D341Med (cell line): ENCODE measurements at regions not wholly inside any gene's neighbourhood (a gene's known extent, or its start where the extent isn't known, plus 50 kb on each side); places are given as distances from the start of the nearest gene placed in this dataset.
A peak's percentile ranks its signal among the peaks of the same experiment; 100 is the strongest.
"Not testable (repeated sequence)": the region's sequence is repeated elsewhere in the genome, so short reads cannot be mapped to it uniquely, and the experiment has no call there.

Experiments
- DNase-seq: peaks from one replicate; pipeline ENCODE4 v3.0.0; 2012; ENCODE audit warnings: low spot score

DNA sequence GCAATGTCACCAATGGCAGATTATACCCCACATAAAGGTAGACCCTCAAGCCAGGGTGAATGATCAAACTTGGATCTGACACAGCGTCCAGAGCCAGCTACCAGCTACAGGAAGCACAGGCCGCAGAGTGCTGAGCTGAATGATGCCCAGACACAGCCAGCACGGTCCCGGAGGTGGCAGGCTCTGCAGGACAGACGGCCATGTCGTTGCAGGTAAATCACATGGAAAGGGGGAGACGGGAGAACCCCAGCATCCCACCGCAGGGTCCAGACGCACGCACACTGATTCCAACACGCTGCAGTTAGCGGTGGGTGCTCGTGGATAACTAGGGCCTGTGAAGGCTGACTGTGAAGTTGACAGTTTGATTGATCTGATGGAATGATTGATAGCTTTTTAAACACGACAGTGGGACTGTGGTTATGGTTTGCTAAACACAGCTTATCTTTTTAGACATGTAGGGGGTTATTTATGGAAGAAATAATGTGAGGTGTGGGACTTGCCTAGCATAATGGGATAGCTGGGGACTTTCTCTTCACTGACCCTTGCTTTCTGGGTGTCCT is 228.5 kb downstream of the ERMARD start:
- DNase-seq = no peak

DNA sequence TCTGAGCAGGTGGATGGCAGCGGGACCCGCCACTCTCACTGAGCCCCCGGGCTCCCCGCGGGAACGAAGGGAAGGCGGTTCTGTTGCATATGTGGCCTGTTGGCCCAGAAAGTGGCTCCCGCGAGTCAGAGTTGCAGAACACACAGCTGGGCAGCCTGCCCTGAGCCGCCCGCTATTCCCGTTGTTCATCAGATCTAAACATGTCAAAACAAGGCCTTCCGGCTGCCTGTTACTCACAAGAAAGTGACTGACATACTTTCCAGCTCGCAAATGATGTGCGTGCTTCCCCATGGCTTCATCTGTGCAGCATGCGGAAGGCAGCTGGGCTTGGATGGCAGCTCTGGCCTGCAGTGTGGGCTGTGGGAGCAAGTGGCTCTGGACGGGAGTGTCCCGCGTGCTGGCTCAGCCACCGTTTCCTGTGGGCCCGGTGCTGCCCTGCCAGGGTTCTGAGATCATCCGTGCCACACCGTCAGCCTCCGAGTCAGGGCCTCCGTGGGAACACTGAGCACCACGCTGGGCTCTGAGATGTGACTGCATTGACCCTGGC is 227.3 kb downstream of the ERMARD start:
- no peak for DNase-seq

DNA sequence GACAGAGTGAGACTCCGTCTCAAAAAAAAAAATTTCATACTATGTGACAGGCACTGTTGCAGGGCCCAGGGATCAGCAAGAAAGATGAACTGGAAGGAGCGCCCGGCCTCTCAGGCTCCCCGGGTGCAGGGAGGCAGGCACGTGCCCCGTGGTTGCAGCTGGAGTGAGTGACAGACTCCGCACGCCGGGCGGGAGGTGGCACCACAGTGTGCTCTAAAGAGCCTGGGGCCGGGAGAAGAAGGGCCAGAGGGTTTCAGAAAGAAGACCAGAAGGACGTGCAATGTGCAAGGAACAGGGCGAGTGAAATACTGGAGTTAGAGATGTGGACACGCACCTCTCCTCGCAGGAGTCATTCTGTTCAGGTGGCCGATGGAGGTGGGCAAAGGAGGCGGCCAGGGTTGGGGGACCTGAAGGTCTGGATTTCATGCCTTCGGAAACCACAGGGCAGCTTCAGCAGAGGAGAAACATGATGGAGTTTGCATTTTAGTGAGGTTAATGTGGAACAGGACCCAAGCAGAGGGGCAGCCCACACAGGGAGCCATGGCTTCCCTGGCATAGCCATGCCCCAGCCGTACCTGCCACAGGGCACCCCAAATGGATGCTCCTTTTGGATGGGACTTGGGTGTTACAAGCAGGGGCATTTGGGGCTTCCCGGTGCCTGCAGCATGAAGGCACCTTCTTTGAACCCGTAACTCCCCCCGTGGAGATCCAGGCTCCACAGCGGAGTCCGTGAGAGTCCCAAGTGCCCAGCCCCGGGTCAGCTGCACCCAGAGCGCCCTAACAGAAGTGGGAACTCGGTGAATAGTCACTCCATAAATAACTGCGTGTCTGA is 226.2 kb downstream of the ERMARD start:
- no peak for DNase-seq

DNA sequence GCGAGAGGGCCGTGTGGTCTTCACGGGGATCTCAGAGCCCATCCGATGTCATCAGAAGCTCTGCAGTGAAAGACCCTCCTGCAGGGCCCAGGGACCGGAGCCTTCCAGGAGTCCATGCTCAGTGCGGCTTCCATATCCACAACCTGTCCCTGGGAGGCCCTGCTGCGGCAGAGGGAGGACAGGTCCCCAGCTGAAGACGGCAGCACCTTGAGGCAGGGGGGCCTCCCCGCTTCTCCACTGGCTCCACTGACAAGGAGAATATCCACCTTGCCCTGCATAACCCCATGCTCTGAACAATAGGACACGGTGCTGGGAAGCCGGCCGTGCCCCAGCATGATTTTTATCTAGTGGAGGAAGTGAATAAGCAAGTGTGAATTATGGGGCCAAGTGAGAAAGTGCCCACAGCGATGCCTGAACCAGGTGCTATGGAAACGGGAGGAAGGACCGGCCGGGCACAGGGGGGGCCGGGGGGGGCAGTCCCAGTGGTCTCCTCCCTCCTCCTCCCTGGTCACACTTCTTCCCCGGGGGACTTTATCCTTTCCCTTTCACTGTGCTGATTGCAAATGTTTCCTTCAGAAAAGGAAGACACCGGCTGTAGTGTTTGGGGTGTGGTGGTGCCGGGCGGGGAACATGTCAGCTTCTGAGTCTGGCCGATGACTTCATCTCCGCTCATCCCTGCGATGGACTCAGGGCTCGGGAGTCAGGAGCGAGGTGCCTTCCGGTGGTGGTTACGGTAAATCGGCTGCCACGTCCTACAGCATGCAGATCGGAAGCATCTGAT is 225.1 kb downstream of the ERMARD start:
- DNase-seq = no peak

DNA sequence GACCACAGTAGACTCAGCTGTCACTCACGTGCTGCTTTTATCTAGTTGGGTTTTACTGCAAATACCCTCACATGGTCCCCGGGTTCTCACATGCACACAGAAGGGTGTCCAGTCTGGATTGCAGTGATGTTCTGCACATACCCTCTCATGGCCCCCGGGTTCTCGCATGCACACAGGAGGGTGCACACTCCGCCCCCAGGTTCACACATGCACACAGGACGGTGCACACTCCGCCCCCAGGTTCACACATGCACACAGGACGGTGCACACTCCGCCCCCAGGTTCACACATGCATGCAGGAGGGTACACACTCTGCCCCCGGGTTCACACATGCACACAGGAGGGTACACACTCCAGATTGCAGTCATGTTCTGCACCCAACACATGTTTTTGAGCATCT is 224.3 kb downstream of the ERMARD start:
- DNase-seq = no peak

DNA sequence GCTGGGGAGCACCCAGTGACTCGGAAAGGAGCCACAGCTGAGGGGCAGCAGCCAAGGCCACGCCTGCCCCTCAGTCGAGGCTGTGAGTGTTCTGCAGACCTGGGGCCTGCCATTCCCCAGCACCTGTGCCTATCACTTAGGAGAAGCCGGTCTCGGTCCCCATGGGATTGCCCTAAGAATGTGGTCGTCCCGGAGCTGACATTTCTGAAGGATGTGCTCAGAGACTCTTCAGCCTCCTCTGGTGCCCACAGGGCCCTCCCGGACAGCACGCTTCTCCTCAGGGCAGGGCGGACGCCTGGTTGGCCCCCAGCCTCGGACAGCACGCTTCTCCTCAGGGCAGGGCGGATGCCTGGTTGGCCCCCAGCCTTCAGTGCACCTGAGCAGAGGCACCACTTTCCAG is 223.9 kb downstream of the ERMARD start:
- DNase-seq = no peak

DNA sequence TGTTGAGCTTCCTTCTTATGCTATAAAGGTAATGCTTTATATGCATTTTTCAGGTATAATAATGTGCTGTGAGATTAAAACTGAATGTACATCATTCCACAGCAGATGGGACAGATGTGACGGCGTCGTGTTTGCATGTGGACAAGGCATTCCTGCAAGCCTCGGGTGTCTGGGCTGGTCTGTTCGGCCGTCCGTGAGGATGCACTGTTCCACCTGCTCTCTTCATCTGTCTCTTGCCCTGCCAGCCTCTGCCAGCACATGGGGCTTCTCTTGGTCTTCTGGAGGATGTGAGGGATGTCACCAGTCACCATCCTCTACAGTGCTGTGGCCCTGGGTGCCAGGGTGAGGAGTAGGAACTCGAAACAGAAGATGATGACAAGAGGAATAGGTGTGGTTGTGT is 223.2 kb downstream of the ERMARD start:
- DNase-seq = no peak

DNA sequence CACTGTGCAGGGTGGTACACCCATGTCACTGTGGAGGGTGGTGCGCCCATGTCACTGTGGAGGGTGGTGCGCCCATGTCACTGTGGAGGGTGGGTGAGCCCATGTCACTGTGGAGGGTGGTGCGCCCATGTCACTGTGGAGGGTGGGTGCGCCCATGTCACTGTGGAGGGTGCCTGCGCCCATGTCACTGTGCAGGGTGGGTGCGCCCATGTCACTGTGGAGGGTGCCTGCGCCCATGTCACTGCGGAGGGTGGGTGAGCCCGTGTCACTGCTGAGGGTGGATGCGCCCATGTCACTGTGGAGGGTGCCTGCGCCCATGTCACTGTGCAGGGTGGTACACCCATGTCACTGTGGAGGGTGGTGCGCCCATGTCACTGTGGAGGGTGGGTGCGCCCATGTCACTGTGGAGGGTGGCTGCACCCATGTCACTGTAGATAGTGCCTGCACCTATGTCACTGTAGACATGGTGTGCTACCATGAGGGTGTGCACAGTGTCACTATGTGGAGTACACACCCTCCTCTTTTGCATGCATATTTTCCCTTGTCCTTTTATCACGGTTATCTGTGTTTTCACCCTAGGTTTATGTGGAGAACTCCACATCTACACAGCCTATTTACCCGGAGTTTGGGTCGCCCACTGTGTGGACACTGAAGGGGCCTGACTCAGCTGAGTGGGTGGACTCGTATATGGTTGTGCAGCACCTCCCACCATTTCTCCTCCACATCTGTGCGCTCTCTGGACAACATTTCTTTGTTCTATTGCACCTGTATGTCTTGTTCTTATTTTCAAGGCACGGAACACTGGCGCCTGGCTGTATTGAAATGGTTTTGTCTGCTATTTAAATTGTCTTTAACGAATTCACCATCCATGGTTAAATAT is 222.4 kb downstream of the ERMARD start:
- not testable (repeated sequence) for DNase-seq

DNA sequence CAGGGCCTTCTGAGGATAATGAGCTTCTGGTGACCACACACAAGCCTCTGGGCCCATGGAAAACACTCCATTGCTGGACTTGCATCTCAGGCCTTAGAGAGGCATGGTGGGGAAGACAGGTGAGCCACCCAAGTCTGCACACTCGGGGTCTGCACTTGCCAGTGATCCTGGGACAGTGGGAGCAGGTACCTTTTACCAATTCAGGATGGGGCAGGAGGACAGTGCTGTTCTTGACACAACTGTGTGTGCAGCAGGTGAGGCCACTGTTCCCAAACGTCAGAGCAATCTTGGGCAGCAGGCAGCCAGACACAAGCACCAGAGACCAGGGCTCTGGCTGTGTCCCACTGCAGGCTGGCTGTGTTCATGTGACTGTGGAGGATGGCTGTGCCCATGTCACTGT is 221.3 kb downstream of the ERMARD start:
- DNase-seq = no peak

DNA sequence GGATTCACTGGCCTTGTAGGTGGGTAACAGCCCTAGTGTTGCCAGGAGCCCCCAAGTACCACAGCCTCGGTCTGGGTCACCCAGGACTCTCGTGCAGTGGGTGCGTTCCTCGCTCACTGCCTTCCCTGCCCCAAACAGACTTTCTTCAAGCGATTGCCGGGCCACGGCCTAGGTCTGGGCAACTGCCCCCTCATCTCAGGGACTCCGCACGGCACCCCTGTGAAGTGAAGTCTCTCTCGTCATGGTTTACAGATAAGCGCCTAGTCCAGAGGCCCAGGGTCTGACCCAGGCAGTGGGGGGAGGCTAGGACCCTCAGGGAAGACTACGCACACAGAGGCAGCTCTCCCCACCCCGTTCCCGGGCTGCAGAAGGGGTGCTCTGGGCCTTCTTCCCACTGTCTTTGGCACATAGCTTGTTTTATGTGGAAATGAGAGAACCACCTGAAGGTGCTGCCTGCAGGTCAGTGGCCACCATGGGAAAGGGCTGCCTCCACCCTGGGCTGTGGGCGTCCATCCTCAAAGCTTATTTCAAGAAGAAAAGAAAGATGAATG is 220.8 kb downstream of the ERMARD start:
- no peak for DNase-seq

DNA sequence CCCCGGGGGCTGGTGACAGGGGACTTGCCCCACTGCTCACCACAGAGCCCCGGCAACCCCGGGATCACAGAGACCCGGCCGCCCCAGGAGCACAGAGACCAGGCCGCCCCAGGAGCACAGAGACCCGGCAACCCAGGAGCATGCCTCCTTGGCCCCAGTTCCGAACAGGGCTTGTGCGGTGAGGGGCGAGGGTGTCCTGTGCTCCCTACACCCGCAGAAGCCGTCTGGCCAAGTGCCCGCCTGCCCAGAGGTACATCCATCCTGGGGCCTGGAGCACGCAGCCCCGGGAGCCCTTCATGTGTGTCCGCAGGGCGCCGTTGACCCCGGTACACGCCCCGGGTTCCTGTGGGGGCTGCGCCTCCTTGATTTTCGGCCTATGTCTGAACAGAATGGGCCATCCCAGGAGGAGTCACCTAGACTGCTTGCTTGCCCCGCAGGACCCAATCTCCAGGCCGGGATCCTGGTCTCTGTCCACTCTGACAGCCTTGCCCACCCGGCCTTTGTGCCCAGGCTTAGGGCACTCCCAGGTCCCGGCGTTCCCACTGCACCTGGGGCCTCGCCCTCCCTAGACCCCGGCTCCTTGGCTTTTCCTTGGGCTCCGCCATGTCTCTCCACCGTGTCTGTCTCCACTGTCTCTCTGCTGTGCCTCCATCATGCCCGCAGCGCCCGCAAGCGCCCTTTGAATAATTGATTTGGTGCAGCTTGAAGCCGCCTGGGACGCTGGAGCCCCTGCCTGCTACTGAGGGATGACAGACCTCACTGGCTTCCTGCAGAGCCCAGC is 219.8 kb downstream of the ERMARD start:
- peak; percentile 5 for DNase-seq

DNA sequence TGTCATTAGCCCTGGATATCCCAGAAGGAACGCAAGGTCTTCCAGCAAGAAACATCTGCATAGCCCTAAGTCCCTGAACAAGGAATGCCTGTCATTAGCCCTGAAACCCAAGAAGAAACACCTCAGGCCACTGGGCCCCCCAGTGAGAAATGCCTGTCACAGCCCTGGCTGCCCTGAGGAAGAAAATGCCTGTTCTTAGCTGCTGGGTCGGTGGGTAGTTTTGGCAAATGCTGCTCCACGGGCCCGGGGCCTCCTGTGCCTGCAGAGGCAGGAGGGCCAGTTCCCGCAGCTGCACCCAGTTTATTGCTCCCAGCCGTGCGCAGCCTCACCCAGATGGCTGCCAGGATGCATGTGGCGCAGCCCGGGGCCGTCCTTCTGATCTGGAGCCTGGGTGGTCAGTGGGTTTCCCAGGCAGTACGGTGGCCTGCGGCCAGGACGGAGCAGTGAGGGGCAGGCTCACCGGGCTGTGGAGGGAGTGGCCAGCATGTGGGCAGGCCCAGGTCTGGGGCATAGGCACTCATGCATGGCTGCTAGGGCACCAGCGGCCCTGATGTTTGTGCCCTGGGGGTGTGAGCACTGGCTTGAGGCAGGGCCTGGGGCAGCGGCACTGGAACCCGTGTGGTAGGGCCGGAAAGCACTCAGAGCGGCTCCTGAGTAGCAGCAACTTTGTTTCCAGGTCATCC is 219.0 kb downstream of the ERMARD start:
- DNase-seq = peak; percentile 19

DNA sequence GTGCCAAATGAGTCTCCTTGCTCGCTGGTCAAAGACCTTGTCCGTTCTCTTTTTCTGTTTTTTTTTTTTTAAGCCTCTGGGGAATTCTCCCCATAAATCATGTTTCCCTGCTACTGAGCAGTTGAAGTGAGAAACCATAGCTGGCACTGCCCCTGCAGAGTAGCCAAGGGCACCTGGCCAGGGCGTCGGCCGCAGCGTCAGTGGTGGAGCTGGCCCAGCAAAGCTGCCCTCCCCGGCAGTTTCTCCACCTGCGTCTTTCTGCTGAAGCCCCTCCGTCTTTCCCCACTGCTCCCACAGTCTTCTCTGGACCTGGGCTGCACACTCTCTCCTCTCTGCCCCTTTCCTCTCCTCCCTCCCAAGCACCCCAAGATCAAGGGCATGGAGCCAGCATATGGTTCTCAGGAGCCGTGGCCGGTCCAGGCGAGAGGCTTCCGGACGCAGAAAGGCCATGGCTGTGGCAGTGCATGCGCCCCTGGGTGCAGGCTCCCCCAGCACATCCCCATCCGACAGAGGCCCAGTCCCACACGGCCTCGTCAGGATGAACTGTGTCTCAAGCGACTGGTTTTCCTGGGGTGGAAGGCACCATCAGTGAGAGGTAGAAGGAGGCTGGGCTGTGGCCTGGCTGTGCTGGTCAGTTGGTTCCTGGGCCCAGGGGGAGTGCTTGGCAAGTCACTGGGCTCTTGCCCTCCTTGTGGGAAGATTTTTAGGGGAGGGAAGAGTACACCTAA is 218.1 kb downstream of the ERMARD start:
- DNase-seq = peak; percentile 26

DNA sequence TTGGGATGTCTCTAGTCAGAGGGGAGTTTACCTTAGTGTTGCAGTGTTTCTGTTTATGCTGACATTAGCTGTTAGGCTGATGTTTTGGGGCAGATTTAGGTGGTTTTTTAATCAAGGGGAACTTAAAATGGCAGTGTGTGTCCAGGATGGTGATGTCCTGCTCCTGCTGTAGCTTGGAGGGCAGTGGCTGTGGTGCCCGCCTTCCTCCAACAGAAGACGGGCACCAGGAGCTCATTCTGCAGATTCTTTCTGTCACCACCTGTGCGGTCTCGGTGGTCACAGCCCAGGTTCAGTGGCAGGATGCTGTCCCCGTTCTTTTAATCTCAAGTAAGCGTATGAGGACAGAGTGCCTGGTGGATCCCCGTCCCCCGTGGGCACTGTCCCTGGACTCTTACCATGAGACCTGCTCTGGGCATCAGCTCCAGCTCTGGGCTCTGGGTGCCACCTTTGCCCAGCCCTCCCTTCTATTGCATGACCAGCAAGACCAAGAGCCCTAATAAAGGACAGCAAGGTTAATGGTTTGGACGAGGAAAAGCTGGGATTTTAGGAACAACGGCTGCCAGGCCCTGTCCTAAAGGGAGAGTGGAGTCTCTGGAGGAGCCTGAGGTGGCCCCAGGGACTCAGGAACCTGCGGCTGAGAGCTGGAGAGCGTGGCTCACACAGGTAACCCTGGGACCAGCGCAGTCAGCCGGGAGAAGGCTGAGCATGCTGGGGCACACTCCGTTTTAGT is 217.3 kb downstream of the ERMARD start:
- no peak for DNase-seq

DNA sequence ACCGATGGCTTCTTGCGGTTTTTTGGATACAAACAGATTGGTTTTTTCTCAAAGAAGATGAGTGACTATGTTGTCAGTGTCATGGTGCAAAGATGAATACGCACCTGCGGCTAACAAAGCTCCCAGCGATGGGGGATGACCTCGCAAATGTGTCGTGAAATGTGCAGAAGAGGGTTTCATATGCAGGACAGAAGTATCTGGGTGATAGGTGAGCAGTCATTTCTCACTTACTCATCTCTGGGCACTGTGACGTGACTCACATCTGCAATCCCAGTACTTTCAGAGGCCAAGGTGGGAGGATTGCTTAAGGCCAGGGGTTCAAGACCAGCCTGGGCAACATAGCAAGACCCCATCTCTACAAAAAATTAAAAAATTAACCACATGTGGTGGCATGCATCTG is 216.3 kb downstream of the ERMARD start:
- no peak for DNase-seq

DNA sequence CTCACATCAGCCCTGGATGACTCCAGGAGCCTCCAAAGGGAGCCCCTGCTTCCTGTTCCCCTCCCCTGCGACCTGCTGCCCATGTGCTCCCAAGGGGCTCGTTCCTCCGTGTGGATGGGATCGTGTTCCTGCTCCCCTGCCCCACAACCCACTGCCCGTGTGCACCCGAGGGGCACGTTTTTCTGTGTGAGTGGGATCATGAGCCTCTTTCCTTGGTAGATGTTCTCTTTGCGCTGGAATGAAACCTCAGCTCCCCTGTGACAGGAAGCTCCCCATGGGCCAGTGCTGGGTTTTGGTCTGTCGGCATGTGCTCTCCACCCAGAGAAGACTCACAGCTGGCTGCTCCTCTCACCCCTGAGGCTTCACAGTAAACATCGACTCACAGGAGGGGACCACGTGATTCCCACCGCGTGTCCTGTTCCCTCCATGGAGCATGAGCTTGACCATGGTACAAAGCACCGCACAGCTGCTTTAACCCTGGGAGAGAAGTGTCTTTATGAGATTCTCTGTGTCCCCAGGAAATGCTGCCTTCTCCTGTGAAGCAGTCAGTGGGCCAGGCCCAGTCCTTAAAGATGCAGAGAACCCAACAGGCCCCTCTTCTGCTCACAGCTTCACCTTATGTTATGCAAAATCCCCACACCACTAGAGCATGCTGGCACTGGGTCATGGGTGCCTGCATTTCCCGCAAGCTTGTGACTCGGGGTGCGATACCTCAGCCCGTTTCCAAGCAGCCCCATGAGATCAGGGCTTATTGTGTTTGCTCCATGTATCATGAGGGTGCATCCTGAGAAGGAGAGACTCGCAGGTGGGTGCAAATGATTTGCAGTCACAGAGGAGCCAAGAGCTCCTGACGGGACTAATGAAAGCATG is 215.1 kb downstream of the ERMARD start:
- DNase-seq = no peak

DNA sequence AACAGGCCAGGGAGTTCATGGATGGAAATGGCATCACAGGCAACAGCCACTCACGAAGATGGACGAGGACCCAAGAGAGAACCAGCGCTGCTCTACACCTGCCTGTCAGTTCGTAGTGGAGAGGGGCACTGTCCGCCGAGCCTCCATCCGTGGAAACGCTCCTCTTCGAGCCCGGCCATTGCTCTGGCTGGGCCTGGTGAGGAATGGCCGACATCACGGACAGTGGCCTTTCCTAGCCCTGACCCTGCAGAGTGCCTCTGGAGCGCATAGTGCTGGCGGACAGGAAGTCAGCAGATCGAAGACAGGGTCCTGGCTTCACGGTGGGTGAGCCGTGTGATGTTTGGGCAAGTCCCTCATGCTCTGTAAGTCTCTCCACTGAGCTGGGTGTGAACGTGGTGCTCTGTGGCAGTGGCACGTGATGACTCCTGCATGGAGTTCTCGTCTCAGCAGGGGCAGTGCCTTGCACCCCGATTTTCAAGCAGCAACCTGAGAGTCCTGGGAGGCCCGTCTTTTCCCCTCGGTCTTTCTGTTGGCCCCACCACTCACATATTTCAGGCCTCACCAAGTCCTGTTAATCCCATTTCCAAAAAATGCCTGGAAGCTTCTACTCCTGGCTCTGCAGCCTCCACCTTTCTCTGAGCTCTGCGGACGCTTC is 214.4 kb downstream of the ERMARD start:
- DNase-seq = no peak
